ENCODE measurements at regions not wholly inside any gene's neighbourhood (a gene's known extent, or its start where the extent isn't known, plus 50 kb on each side); places are given as distances from the start of the nearest gene placed in this dataset.
"Not testable (repeated sequence)": the region's sequence is repeated elsewhere in the genome, so short reads cannot be mapped to it uniquely, and the experiment has no call there.

DNA sequence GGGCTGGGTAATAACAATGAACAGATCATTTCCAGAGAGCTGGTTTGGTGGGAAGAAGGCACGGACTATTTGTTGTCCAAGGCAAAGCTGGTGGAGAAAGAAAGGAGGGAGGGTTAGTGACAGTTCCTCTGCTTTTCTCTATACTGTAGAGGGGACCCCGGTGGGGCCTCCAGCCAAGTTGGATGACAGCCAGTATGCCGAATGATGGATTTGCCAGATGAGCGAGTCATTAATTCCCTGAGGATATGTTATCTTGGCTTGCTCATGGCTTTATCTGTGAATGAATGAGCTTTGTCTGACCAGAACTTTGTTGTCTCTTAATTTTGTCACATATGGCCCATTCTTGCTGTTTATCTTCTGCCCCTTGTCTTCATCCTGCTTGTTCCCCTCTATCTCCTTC, 158.6 kb upstream of the GLRA1 start:
- DNase-seq (no peak), ATAC-seq (no peak)
- intact Hi-C loops (cut with micrococcal nuclease), result no loop called here

DNA sequence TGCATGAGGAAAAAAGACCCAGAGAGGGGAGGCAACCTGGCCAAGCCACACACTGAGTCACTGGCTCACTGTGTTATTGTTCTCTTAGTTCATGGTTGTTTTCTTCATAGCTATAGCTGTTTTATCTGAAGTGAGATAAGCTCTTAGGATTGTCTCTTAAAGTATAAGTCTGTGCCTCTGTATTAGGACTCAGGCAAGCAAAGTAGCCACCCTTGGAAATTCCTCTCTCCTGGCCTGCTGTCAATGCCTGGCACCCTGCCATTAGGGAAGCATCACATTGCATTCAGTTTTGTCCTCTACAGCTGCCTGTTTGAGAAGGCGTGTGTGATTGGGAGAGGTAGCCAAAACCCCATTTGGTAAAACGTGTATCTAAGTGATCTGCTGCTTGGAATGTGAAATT, 147.4 kb upstream of the GLRA1 start:
- DNase-seq (peak; percentile 57), ATAC-seq (peak; percentile 35)
- intact Hi-C loops (cut with micrococcal nuclease), result no loop called here

DNA sequence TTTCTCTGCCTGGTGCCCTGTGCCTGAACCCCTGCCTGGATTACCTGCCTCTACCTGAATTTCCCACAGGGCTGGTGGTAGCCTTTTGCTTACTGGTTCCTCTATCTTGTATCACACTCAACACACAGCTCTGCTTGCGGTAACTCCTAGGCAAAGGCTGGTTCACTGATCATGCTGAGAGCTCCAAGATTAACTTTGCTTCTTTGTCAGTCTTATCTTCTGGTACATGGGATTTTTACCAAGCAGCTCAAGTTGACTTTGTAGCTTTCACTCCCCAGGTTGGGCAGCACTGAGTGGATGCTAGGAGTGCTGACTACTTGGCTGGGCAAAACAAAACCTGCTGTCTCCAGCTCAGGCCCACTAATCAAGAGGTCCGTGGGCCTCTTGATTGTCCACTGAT, 145.9 kb upstream of the GLRA1 start:
- DNase-seq, result no peak
- ATAC-seq, result no peak
- intact Hi-C loops (cut with micrococcal nuclease), result no loop called here

DNA sequence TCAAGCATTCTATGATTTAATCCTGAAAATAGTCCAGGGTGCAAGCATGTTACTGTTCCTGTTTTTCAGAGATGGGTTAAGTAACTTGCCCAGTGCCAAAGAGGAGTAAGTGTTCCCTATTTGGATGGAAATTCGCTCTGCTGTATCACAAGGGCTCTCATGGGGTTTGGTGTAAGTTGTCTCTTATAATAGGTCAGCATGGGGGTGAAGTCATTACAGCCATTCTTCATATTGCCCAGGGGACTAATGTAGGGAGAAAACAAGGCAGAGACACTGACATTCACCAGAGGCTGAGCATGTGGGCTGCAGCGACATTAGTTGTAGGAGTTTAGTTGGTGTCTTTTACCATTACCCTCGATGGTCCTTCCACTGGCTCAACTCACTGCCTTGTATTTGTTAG, 142.1 kb upstream of the GLRA1 start:
- intact Hi-C loops (cut with micrococcal nuclease), result no loop called here
- no peak for DNase-seq
- ATAC-seq, result no peak

DNA sequence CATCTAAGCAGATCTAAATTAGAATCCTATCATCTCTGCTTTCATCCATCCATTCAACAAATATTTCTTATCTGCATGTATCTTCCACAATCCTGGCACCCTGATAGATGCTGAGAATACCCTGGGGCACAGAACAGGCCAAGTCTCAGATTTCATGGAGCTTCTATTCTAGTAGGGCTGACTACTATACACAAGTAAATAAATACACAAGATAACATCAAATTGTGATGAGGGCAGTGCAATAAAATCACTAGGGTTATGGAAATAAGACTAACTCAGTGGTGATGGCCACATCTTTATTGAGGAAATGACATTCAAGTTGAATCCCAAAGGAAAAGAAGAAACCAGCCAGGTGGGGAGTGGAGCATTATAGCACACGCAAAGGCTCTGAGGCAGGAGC, 138.4 kb upstream of the GLRA1 start:
- no peak for ATAC-seq
- intact Hi-C loops (cut with micrococcal nuclease), result no loop called here
- no peak for DNase-seq

DNA sequence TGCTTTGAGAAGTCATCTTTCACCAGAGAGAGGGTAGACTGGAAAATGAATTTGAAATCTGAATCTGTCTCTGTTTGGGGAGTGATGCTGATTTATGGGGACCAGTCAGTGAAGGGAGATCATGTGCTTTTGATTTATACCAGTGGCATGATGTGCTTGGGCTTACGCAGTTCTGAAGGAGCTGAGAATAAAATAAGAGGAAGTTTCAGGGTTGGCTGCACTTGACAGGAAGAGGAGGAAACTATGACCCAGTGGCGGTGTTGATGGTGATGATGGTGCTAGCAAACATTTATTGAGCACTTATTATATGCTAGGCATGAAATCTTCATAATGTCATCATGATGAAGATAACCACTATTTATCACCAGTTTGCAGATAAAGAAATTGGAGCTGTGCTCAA, 136.4 kb upstream of the GLRA1 start:
- ATAC-seq (no peak), DNase-seq (no peak)
- intact Hi-C loops (cut with micrococcal nuclease), result no loop called here

DNA sequence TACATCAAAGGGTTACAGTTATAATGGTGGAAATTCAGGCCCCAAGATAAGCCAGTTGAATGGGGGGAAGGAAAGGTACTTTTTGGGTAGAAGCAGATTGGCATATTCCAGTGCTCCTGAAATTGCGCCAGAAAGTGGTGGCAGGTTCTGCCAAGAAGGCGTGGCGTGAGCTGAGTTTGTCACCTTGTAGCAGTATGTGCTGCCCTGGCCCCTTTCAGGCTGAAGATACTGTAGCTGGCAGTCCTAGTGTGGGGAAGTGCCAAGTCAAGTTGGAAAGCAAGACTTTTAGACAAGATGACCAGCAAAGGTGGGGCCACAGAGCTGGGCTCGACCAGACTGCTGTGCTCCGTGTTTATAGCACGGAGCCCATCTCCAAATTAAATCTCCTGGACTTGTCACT, 133.6 kb upstream of the GLRA1 start:
- intact Hi-C loops (cut with micrococcal nuclease), result no loop called here
- ATAC-seq (peak; percentile 94), DNase-seq (peak; percentile 59)

DNA sequence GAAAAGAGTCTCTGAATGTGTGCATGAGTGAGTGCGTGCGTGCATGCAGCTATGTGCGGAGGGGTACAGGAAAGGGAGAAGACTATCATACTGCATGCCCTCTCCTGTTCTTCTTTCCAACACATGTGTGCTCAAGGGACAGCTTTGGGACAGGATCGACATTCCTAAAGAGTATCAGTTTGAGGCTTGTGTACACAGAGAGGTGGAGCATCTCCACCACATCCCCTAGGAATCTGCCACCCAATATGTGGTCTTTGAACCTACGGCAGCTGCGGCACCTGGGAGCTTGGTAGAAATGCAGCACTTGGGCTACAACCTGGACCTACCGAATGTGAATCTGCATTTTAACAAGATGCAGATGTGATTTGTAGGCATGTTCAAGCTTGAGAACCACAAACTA, 132.3 kb upstream of the GLRA1 start:
- no peak for DNase-seq
- intact Hi-C loops (cut with micrococcal nuclease), result no loop called here
- no peak for ATAC-seq

DNA sequence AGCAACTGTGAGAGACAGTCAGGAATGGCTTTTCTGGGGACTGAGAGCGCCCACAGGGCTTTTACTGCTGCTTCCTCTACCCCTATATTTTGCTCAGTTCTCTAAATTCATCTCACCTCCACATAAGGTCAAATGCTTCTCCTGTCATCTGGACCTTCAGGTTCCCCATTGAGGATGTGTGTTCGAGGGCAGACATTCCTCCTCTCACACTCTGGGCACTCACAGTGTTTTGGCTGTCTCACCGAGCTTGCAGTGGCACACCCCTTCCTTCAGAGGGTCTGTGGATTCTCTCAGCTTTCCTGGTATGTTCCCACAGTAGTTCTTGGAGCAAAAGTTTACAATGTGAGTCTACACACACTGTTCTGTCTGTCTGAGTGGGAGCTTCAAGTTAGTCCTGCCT, 127.8 kb upstream of the GLRA1 start:
- intact Hi-C loops (cut with micrococcal nuclease), result no loop called here
- no peak for DNase-seq
- no peak for ATAC-seq

DNA sequence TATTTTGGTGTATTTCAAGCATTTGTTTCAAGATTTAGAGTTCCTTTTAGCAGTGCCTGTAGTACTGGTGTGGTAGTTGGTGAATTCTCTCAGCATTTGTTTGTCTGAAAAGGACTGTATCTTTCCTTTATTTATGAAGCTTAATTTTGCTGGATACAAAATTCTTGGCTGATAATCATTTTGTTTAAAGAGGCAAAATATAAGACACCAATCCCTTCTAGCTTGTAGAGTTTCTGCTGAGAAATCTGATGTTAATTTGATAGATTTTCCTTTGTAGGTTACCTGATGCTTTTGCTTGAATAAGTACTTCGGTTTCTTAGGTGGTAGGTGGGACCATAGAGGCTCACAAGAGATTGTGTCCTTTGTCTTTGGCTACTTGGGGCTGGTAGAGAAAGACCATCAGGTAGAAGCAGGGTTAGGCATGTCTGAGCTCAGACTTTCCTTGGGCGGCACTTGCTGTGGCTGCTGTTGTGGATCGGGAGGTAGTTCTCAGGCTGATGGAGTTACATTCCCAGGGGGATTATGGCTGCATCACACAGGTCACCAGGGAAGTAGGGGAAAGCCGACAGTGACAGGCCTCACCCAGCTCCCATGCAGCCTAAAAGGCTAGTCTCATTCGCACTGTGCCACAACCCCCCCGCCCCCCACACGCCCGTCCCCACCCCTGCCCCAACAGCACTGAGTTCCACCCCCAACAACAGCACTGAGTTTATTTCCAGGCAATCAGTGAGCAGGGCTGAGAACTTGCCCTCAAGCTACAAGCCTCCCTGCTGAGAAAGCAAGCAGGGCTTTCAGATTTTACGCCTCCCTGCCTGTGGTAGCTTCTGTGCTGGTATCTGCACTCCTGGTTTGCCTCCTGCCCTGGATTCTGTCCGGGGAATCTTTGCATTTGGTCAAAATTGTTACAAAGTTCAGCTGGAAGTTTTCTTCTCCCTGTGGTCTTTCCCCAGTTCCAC, 127.1 kb upstream of the GLRA1 start:
- DNase-seq, result no peak
- intact Hi-C loops (cut with micrococcal nuclease), result no loop called here
- ATAC-seq, result no peak

DNA sequence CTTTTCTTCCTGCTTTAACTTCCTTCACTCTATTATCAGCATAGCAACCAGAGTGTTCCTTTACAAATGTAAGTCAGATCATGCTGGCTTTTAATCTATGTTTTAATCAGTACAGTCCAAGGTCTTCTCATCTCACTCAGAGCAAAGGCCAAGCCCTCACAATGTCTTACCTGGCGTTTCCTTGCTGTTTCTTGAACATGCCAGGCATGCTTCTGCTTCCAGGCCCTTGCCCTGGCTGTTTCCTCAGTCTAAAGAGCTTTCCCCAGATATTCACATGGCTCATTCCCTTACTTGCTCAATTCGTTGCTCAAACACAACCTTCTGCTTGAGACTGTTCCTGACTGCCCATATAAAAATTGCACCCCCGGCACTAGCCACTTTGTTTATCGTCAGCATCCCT, 121.7 kb upstream of the GLRA1 start:
- DNase-seq (no peak), ATAC-seq (no peak)
- intact Hi-C loops (cut with micrococcal nuclease), result no loop called here

DNA sequence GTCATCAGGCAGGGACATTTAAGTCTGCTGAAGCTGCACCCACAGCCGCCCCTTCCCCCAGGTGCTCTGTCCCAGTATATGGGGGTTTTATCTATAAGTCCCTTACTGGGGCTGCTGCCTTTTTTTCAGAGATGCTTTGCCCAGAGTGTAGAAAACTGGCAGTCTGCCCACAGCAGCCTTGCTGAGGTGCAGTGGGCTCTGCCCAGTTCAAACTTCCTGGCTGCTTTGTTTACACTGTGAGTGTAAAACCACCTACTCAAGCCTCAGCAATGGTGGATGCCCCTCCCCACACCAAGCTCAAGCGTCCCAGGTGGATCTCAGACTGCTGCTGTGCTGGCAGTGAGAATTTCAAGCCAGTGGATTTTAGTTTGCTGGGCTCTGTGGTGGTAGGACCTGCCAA, 114.2 kb upstream of the GLRA1 start:
- DNase-seq; intact Hi-C loops (cut with micrococcal nuclease); ATAC-seq: not testable (repeated sequence)

DNA sequence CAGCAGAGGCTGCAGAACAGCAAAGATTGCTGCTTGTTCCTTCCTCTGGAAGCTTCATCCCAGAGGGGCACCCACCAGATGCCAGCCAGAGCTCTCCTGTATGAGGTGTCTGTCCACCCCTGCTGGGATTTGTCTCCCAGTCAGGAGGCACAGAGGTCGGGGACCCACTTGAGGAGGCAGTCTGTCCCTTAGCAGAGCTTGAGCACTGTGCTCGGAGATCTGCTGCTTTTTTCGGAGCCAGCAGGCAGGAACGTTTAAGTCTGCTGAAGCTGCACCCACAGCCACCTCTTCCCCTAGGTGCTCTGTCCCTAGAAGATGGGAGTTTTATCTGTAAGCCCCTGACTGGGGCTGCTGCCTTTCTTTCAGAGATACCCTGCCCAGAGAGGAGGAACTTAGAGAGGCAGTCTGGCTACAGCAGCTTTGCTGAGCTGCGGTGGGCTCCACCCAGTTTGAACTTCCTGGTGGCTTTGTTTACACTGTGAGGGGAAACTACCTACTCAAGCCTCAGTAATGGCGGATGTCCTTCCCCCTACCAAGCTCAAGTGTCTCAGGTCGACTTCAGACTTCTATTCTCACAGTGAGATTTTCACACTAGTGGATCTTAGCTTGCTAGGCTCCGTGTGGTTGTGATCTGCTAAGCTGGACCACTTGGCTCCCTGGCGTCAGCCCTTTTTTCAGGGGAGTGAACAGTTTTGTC, 101.8 kb upstream of the GLRA1 start:
- intact Hi-C loops (cut with micrococcal nuclease); DNase-seq; ATAC-seq: not testable (repeated sequence)

DNA sequence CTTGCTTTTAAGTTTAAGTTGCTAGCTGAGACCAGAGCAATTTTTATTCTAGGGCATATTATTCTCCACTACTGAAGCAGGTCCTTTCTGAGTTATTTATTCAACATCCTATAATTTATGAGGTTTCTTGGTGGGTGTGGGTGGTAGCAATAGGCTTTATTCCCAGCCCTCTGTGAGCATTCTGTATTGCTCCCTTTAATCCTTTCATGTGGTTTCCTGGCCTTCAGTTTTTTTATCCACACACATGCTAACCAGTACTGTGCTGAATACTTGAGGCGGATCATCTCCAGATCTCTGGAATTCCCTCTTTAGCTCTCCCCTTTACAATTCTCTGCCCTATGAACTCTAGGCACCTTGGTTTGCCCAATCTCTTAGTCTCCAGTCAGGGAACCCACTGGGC, 91.8 kb upstream of the GLRA1 start:
- ATAC-seq (no peak), DNase-seq (no peak)
- intact Hi-C loops (cut with micrococcal nuclease), result no loop called here

DNA sequence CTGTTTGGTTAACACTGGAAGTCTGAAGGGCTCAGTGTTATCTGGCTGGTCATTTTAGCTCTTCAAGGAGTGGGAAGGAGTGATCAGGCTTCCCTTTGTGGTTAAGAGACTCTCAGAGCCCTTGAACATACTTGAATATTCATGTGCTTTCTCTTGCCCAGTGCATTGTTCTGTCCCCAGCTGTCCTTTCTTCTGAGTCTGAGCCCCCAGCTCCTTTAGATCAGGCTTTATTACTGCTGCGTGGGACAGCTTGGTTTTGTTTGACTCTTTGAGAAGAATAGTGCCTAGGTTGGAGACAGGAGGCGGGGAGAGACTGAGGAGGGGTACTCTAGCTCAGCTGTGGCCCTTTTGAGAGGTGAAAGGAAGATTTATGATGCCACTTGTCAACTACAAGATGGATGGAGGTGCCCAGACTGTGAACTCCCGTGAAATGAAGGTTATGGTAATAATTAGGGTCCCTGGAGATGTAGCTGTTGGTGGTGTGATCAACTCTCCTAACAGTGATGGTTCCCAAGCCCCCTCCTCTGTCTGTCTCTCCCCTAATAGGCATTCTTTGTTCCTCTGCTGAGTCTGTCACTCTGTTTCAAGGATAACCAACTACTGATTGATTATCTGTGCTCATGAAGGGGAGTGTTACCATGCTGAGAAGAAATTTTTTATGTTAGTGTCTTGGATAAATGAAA, 83.1 kb upstream of the GLRA1 start:
- ATAC-seq, result no peak
- intact Hi-C loops (cut with micrococcal nuclease), result no loop called here
- DNase-seq, result no peak

DNA sequence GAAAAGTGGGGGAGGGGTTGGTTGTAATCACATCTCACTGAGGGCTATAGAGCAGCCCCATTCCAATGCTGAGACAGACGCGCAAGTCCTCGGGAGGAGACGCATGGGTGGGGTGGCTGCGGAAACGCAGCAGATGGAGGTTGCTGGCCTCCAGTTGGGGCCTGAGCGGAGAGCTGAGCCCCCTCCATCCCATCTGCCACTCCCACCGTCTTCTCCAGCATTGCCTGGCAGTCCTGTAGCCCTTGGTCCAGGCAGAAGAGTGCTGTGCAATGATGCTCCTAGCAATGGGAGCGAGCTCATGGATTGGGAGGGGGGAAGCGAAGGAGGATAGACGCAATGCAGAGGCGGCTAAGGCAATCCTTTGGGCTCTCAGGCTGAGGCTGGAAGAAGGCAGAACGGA, 79.4 kb upstream of the GLRA1 start:
- DNase-seq (no peak), ATAC-seq (no peak)
- intact Hi-C loops (cut with micrococcal nuclease), result no loop called here
